Fibroblast of pulmonary artery (primary cell): ENCODE measurements at regions not wholly inside any gene's neighbourhood (a gene's known extent, or its start where the extent isn't known, plus 50 kb on each side); places are given as distances from the start of the nearest gene placed in this dataset.
"Not testable (repeated sequence)": the region's sequence is repeated elsewhere in the genome, so short reads cannot be mapped to it uniquely, and the experiment has no call there.

Source experiments
- DNase-seq: peaks from one replicate; pipeline ENCODE4 v3.0.0-alpha.2; 2010; ENCODE audit warnings: low read depth
- H3K4me3 ChIP-seq: replicated peaks from 2 replicates; pipeline ENCODE4 v1.5.1; 2011; ENCODE audit warnings: low read depth, mild to moderate bottlenecking, control low read depth, low read length, moderate library complexity
- TF ChIP-seq, protein P1 (sequence below): IDR thresholded peaks from 2 replicates; pipeline ENCODE4 v1.5.1; 2011; ENCODE audit warnings: mild to moderate bottlenecking, control low read depth, low read length, inconsistent platforms; ENCODE audit errors: missing control alignments

DNA sequence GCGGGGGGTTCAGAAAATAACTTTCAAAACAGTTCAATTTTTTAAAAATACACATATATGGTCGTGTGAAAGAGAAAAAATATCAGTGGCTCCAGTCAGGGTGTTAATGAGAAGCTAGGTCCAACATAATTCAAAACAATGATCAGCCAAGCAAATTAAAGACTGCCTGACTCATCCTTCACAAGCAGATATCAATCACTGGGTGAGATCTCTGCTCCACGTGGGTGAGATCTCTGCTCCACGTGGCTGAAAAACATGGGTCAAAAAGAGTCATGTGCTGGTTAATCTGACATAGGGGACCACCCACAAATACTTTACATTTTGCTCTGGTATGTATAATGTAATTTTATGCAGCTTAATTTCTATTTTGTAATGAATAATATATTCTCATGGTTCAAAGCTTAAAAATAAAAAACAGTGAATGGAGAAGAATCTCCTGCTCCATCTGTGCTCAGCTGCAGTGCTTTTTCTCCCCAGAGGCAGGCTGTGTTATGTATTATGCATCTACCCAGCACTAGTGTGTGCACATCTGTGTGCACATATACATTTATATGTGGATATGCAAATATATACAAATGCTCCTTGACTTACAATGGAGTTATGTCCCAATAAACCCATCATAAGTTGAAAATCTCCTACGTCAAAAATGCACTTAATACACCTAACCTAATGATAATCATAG, 93.1 kb upstream of the S1PR3 start:
- no peak for DNase-seq
- TF ChIP-seq, protein P1, sequence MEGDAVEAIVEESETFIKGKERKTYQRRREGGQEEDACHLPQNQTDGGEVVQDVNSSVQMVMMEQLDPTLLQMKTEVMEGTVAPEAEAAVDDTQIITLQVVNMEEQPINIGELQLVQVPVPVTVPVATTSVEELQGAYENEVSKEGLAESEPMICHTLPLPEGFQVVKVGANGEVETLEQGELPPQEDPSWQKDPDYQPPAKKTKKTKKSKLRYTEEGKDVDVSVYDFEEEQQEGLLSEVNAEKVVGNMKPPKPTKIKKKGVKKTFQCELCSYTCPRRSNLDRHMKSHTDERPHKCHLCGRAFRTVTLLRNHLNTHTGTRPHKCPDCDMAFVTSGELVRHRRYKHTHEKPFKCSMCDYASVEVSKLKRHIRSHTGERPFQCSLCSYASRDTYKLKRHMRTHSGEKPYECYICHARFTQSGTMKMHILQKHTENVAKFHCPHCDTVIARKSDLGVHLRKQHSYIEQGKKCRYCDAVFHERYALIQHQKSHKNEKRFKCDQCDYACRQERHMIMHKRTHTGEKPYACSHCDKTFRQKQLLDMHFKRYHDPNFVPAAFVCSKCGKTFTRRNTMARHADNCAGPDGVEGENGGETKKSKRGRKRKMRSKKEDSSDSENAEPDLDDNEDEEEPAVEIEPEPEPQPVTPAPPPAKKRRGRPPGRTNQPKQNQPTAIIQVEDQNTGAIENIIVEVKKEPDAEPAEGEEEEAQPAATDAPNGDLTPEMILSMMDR = no peak
- H3K4me3 ChIP-seq = no peak overlapping the region

DNA sequence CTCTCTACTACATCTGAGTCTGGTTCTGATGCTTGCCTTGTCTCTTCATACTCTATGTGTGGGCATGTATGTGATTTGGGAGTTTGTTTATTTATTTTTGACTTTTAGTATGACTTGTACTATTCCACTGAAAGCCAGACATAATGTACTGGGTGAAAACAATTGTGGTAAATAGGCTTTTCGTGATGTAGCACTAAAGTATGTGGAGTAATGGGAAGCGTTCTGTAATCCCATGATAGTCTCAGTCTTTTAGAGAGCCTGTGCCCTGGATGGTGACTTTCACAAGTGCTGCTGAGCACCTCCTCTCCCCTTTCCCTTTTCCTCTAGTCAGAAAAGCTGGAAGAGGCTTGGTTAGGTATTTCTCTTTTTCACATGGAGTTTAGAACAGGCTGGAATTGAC, 85.8 kb upstream of the S1PR3 start:
- no peak for DNase-seq

DNA sequence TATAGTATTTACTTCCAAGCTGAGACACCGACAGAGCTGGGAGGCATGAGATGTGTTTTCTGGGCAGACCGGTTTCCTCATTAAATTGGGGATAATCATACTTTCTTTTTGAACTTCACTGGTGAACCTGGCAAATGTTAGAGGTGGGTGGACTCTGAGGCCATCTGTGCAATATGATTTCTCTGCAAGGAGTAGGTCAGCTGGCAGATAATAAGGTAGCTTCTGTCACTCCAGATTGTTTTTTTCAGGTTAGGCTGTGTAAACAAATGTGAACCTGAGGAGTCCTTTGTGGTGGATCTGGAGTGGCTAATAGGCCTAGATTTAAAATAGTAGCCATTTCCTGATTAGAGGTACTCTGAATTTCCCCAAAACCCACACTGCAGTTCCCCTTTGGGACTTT, 75.4 kb upstream of the S1PR3 start:
- TF ChIP-seq, protein P1 = no peak

More for the DNA sequence above, 85.8 kb upstream of the S1PR3 start:
- H3K4me3 ChIP-seq = no peak overlapping the region
- TF ChIP-seq, protein P1 = no peak

DNA sequence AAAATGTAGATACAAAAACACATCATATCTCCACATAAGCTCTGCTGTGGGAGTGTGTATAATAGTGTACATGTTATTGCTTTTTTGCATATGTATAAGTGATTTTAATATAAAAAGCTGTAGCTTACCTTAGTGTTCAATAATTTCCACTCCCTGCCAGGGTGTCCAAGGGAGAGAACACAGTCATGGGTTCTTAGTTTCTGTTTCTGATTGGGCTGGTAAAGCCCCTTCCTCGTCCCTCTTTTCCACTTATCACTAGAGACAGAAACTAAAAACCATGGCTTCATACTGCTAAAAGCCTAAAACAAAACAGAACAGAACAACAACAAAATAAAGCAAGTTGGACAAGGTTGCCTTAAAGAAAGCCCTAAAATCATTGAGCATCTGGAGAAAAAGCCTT, 74.4 kb upstream of the S1PR3 start:
- TF ChIP-seq, protein P1 = no peak
- DNase-seq = no peak
- H3K4me3 ChIP-seq = no peak overlapping the region

More for the DNA sequence above, 75.4 kb upstream of the S1PR3 start:
- H3K4me3 ChIP-seq = no peak overlapping the region
- no peak for DNase-seq

DNA sequence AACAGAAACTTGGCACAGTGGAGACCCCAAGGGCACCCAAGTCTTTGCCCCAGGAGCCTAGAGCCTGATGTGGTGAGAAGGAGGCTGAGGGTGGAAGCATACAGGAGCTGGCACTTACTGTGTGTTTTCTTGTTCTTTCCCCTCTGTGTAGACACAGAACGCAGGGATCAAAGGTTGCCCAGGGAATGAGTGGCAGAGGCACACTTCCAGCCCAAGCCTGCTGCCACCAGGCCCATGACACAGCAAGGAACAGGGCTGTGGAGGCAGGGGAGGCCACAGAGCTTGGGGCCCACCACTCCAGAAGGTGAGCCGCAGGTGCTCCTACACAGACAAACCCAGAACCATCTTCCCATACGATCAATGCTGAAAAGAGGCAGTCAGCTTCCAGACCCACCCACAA, 73.9 kb upstream of the S1PR3 start:
- TF ChIP-seq, protein P1 = no peak
- no peak for DNase-seq

DNA sequence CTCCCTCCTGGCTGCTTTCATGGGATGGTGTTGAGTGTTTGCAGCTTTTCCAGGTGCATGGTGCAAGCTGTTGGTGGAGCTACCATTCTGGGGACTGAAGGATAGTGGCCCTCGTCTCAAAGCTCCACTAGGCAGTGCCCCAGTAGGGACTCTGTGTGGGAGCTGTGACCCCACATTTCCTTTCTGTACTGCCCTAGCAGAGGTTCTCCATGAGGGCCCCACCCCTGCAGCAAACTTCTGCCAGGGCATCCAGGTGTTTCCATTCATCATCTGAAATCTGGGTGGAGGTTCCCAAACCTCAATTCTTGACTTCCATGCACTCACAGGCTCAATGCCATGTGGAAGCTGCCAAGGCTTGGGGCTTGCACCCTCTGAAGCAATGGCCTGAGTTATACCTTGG, 72.7 kb upstream of the S1PR3 start:
- not testable (repeated sequence) for H3K4me3 ChIP-seq, DNase-seq

More for the DNA sequence above, 73.9 kb upstream of the S1PR3 start:
- H3K4me3 ChIP-seq = no peak overlapping the region

DNA sequence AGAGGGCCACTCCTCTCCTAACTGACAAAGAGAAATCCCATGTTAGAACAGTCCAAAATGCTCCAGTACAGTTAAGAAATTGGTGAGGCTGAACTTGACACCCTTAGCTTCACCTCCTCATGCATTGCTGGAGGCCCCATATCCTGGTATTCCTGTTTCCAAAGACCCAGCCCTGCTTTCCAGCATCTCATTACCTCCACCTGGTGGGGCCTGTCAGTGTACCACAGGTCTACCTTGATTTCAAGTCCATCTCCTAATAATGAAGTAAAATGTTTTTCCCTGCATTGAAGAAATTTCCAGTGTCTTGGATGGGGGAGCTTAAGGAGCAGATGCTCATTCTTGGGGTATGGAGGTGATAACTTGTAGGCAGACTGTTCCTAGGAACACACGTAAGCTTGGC, 70.6 kb upstream of the S1PR3 start:
- H3K4me3 ChIP-seq = no peak overlapping the region
- TF ChIP-seq, protein P1 = no peak
- no peak for DNase-seq
